ENCODE measurements at regions not wholly inside any gene's neighbourhood (a gene's known extent, or its start where the extent isn't known, plus 50 kb on each side); places are given as distances from the start of the nearest gene placed in this dataset.

- Histone ChIP-seq H3K9me3 (ENCODE audit: control insufficient read depth in 3 of 3, low read length in 3 of 3) (no peaks in the 10 kb centered on the region), H3K4me1 (ENCODE audit: control insufficient read depth in 3 of 3, insufficient read depth in 3 of 3, low read length in 3 of 3) (peaks cover 12 to 26% (median 19%) of the 10 kb centered on the region in 3 donors), H3K4me3 (ENCODE audit: low read length in 3 of 3) (no peak overlapping the region), H3K27ac (ENCODE audit: low read depth, low read length) (no peak overlapping the region), H3K9ac (ENCODE audit: low read depth in 1 of 3, low read length in 3 of 3) (no peak overlapping the region), H3K36me3 (ENCODE audit: control insufficient read depth in 3 of 3, insufficient read depth in 3 of 3, low read length in 3 of 3) (no peaks in the 10 kb centered on the region), H3K27me3 (ENCODE audit: control insufficient read depth in 3 of 3, insufficient read depth in 3 of 3, low read length in 3 of 3) (no peaks in the 10 kb centered on the region)
These were observed 267.3 kb upstream of the MKI67 start for GRCh38 chr10:128393546-128393945.

GRCh38 chr10:128398118-128398517, 271.9 kb upstream of the MKI67 start:
- H3K4me1 ChIP-seq (ENCODE audit: control insufficient read depth in 3 of 3, insufficient read depth in 3 of 3, low read length in 3 of 3), result peaks cover 17 to 36% (median 32%) of the 10 kb centered on the region in 3 donors
- H3K9me3 ChIP-seq (ENCODE audit: control insufficient read depth in 3 of 3, low read length in 3 of 3), result peaks cover 5 to 8% (median 7%) of the 10 kb centered on the region in 3 donors
- peak overlapping the region; percentile 29 for H3K27ac ChIP-seq (ENCODE audit: low read depth, low read length)
- H3K27me3 ChIP-seq (ENCODE audit: control insufficient read depth in 3 of 3, insufficient read depth in 3 of 3, low read length in 3 of 3), result no peaks in the 10 kb centered on the region
- H3K9ac ChIP-seq (ENCODE audit: low read depth in 1 of 3, low read length in 3 of 3), result peak overlapping the region in 1 of 3 donors; percentile 64
- H3K4me3 ChIP-seq (ENCODE audit: low read length in 3 of 3), result peak overlapping the region in 2 of 3 donors; percentile 19 to 41
- no peaks in the 10 kb centered on the region for H3K36me3 ChIP-seq (ENCODE audit: control insufficient read depth in 3 of 3, insufficient read depth in 3 of 3, low read length in 3 of 3)

- peaks cover 17 to 36% (median 32%) of the 10 kb centered on the region in 3 donors for H3K4me1 ChIP-seq (ENCODE audit: control insufficient read depth in 3 of 3, insufficient read depth in 3 of 3, low read length in 3 of 3)
- no peaks in the 10 kb centered on the region for H3K36me3 ChIP-seq (ENCODE audit: control insufficient read depth in 3 of 3, insufficient read depth in 3 of 3, low read length in 3 of 3)
- H3K9me3 ChIP-seq (ENCODE audit: control insufficient read depth in 3 of 3, low read length in 3 of 3), result peaks cover 5 to 8% (median 7%) of the 10 kb centered on the region in 3 donors
- H3K9ac ChIP-seq (ENCODE audit: low read depth in 1 of 3, low read length in 3 of 3), result no peak overlapping the region
- no peaks in the 10 kb centered on the region for H3K27me3 ChIP-seq (ENCODE audit: control insufficient read depth in 3 of 3, insufficient read depth in 3 of 3, low read length in 3 of 3)
- H3K27ac ChIP-seq (ENCODE audit: low read depth, low read length), result no peak overlapping the region
- no peak overlapping the region for H3K4me3 ChIP-seq (ENCODE audit: low read length in 3 of 3)
These were observed 272.8 kb upstream of the MKI67 start for GRCh38 chr10:128398999-128399398.

GRCh38 chr10:128400564-128400963, 274.3 kb upstream of the MKI67 start:
- H3K27ac ChIP-seq (ENCODE audit: low read depth, low read length), result no peak overlapping the region
- peaks cover 5 to 8% (median 7%) of the 10 kb centered on the region in 3 donors for H3K9me3 ChIP-seq (ENCODE audit: control insufficient read depth in 3 of 3, low read length in 3 of 3)
- H3K36me3 ChIP-seq (ENCODE audit: control insufficient read depth in 3 of 3, insufficient read depth in 3 of 3, low read length in 3 of 3), result no peaks in the 10 kb centered on the region
- no peak overlapping the region for H3K9ac ChIP-seq (ENCODE audit: low read depth in 1 of 3, low read length in 3 of 3)
- H3K4me3 ChIP-seq (ENCODE audit: low read length in 3 of 3), result no peak overlapping the region
- peaks cover 17 to 36% (median 32%) of the 10 kb centered on the region in 3 donors for H3K4me1 ChIP-seq (ENCODE audit: control insufficient read depth in 3 of 3, insufficient read depth in 3 of 3, low read length in 3 of 3)
- H3K27me3 ChIP-seq (ENCODE audit: control insufficient read depth in 3 of 3, insufficient read depth in 3 of 3, low read length in 3 of 3), result no peaks in the 10 kb centered on the region

- Histone ChIP-seq H3K9ac (ENCODE audit: low read depth in 1 of 3, low read length in 3 of 3) (no peak overlapping the region), H3K27me3 (ENCODE audit: control insufficient read depth in 3 of 3, insufficient read depth in 3 of 3, low read length in 3 of 3) (no peaks in the 10 kb centered on the region)
These were observed 279.2 kb upstream of the MKI67 start for GRCh38 chr10:128405450-128405849.

GRCh38 chr10:128411643-128412042, 285.4 kb upstream of the MKI67 start:
- H3K36me3 ChIP-seq (ENCODE audit: control insufficient read depth in 3 of 3, insufficient read depth in 3 of 3, low read length in 3 of 3), result no peaks in the 10 kb centered on the region
- H3K4me1 ChIP-seq (ENCODE audit: control insufficient read depth in 3 of 3, insufficient read depth in 3 of 3, low read length in 3 of 3), result no peaks in the 10 kb centered on the region
- H3K9me3 ChIP-seq (ENCODE audit: control insufficient read depth in 3 of 3, low read length in 3 of 3), result peaks cover 0 to 2% (median 0%) of the 10 kb centered on the region in 3 donors
- H3K27ac ChIP-seq (ENCODE audit: low read depth, low read length), result no peak overlapping the region
- no peak overlapping the region for H3K4me3 ChIP-seq (ENCODE audit: low read length in 3 of 3)
- no peaks in the 10 kb centered on the region for H3K27me3 ChIP-seq (ENCODE audit: control insufficient read depth in 3 of 3, insufficient read depth in 3 of 3, low read length in 3 of 3)
- H3K9ac ChIP-seq (ENCODE audit: low read depth in 1 of 3, low read length in 3 of 3), result no peak overlapping the region

More at GRCh38 chr10:128405450-128405849, 279.2 kb upstream of the MKI67 start:
- Histone ChIP-seq H3K4me1 (ENCODE audit: control insufficient read depth in 3 of 3, insufficient read depth in 3 of 3, low read length in 3 of 3) (peaks cover 0 to 5% (median 5%) of the 10 kb centered on the region in 3 donors), H3K9me3 (ENCODE audit: control insufficient read depth in 3 of 3, low read length in 3 of 3) (peaks cover 5 to 8% (median 7%) of the 10 kb centered on the region in 3 donors), H3K4me3 (ENCODE audit: low read length in 3 of 3) (no peak overlapping the region), H3K36me3 (ENCODE audit: control insufficient read depth in 3 of 3, insufficient read depth in 3 of 3, low read length in 3 of 3) (no peaks in the 10 kb centered on the region), H3K27ac (ENCODE audit: low read depth, low read length) (no peak overlapping the region)

- no peak overlapping the region for H3K4me3 ChIP-seq (ENCODE audit: low read length in 3 of 3)
- H3K27me3 ChIP-seq (ENCODE audit: control insufficient read depth in 3 of 3, insufficient read depth in 3 of 3, low read length in 3 of 3), result no peaks in the 10 kb centered on the region
- peaks cover 0 to 2% (median 0%) of the 10 kb centered on the region in 3 donors for H3K9me3 ChIP-seq (ENCODE audit: control insufficient read depth in 3 of 3, low read length in 3 of 3)
- no peak overlapping the region for H3K27ac ChIP-seq (ENCODE audit: low read depth, low read length)
- H3K4me1 ChIP-seq (ENCODE audit: control insufficient read depth in 3 of 3, insufficient read depth in 3 of 3, low read length in 3 of 3), result peaks cover 0 to 4% (median 3%) of the 10 kb centered on the region in 3 donors
- no peak overlapping the region for H3K9ac ChIP-seq (ENCODE audit: low read depth in 1 of 3, low read length in 3 of 3)
- H3K36me3 ChIP-seq (ENCODE audit: control insufficient read depth in 3 of 3, insufficient read depth in 3 of 3, low read length in 3 of 3), result no peaks in the 10 kb centered on the region
These were observed 288.3 kb upstream of the MKI67 start for GRCh38 chr10:128414568-128414967.

- no peaks in the 10 kb centered on the region for H3K36me3 ChIP-seq (ENCODE audit: control insufficient read depth in 3 of 3, insufficient read depth in 3 of 3, low read length in 3 of 3)
- H3K27ac ChIP-seq (ENCODE audit: low read depth, low read length), result no peak overlapping the region
- no peak overlapping the region for H3K9ac ChIP-seq (ENCODE audit: low read depth in 1 of 3, low read length in 3 of 3)
- H3K4me3 ChIP-seq (ENCODE audit: low read length in 3 of 3), result no peak overlapping the region
- H3K9me3 ChIP-seq (ENCODE audit: control insufficient read depth in 3 of 3, low read length in 3 of 3), result no peaks in the 10 kb centered on the region
- peaks cover 0 to 5% (median 3%) of the 10 kb centered on the region in 3 donors for H3K4me1 ChIP-seq (ENCODE audit: control insufficient read depth in 3 of 3, insufficient read depth in 3 of 3, low read length in 3 of 3)
- H3K27me3 ChIP-seq (ENCODE audit: control insufficient read depth in 3 of 3, insufficient read depth in 3 of 3, low read length in 3 of 3), result no peaks in the 10 kb centered on the region
These were observed 290.0 kb upstream of the MKI67 start for GRCh38 chr10:128416231-128416630.

GRCh38 chr10:128417826-128418225, 291.6 kb upstream of the MKI67 start:
- H3K36me3 ChIP-seq (ENCODE audit: control insufficient read depth in 3 of 3, insufficient read depth in 3 of 3, low read length in 3 of 3), result no peaks in the 10 kb centered on the region
- H3K4me1 ChIP-seq (ENCODE audit: control insufficient read depth in 3 of 3, insufficient read depth in 3 of 3, low read length in 3 of 3), result peaks cover 0 to 5% (median 3%) of the 10 kb centered on the region in 3 donors
- H3K27me3 ChIP-seq (ENCODE audit: control insufficient read depth in 3 of 3, insufficient read depth in 3 of 3, low read length in 3 of 3), result no peaks in the 10 kb centered on the region
- no peaks in the 10 kb centered on the region for H3K9me3 ChIP-seq (ENCODE audit: control insufficient read depth in 3 of 3, low read length in 3 of 3)
- no peak overlapping the region for H3K9ac ChIP-seq (ENCODE audit: low read depth in 1 of 3, low read length in 3 of 3)
- no peak overlapping the region for H3K27ac ChIP-seq (ENCODE audit: low read depth, low read length)
- H3K4me3 ChIP-seq (ENCODE audit: low read length in 3 of 3), result no peak overlapping the region

- H3K4me1 ChIP-seq (ENCODE audit: control insufficient read depth in 3 of 3, insufficient read depth in 3 of 3, low read length in 3 of 3), result peaks cover 0 to 5% (median 3%) of the 10 kb centered on the region in 3 donors
- no peaks in the 10 kb centered on the region for H3K27me3 ChIP-seq (ENCODE audit: control insufficient read depth in 3 of 3, insufficient read depth in 3 of 3, low read length in 3 of 3)
- no peaks in the 10 kb centered on the region for H3K36me3 ChIP-seq (ENCODE audit: control insufficient read depth in 3 of 3, insufficient read depth in 3 of 3, low read length in 3 of 3)
- no peaks in the 10 kb centered on the region for H3K9me3 ChIP-seq (ENCODE audit: control insufficient read depth in 3 of 3, low read length in 3 of 3)
- H3K9ac ChIP-seq (ENCODE audit: low read depth in 1 of 3, low read length in 3 of 3), result no peak overlapping the region
- H3K27ac ChIP-seq (ENCODE audit: low read depth, low read length), result no peak overlapping the region
- H3K4me3 ChIP-seq (ENCODE audit: low read length in 3 of 3), result no peak overlapping the region
These were observed 292.6 kb upstream of the MKI67 start for GRCh38 chr10:128418819-128419218.

All from skeletal muscle tissue (tissue), 3 donors.